OCI-LY3 (cell line): ENCODE measurements at regions not wholly inside any gene's neighbourhood (a gene's known extent, or its start where the extent isn't known, plus 50 kb on each side); places are given as distances from the start of the nearest gene placed in this dataset.

Experiments used
- H2AFZ ChIP-seq: fragments of 200-600, 300-600 bp; shearing (Covaris generic); 2 replicates; pipeline ENCODE4 v1.6.0; 2014; ENCODE audit warnings: antibody characterized with exemption, low read depth, low read length
- H3K27ac ChIP-seq: fragments of 200-600, 300-600 bp; sonication (generic); 2 replicates; pipeline ENCODE4 v1.5.1; 2014; ENCODE audit warnings: mild to moderate bottlenecking, low read length, moderate library complexity, mixed read lengths
- H3K27me3 ChIP-seq: fragments of 200-600, 300-600 bp; sonication (generic); 2 replicates; pipeline ENCODE4 v1.6.1; 2014; ENCODE audit warnings: low read depth, low read length, mixed read lengths
- H3K36me3 ChIP-seq: fragments of 200-600, 300-600 bp; sonication (generic); replicated peaks from 2 replicates; pipeline ENCODE3; 2014; ENCODE audit warnings: low read depth, low read length, mixed read lengths
- H3K4me1 ChIP-seq: fragments of 300-600, 200-600 bp; sonication (generic); 2 replicates; pipeline ENCODE4 v1.6.1; 2014; ENCODE audit warnings: low read length, mixed read lengths
- H3K4me2 ChIP-seq: fragments of 200-600, 300-600 bp; sonication (generic); 2 replicates; pipeline ENCODE4 v1.6.1; 2014; ENCODE audit warnings: low read length, mixed read lengths
- H3K4me3 ChIP-seq: fragments of 300-600, 200-600 bp; sonication (generic); 2 replicates; pipeline ENCODE4 v1.5.1; 2014; ENCODE audit warnings: antibody characterized with exemption, mild to moderate bottlenecking, low read length, moderate library complexity
- H3K79me2 ChIP-seq: fragments of 300-600, 200-600 bp; shearing (Covaris generic); 2 replicates; pipeline ENCODE4 v1.6.1; 2014; ENCODE audit warnings: mild to moderate bottlenecking, low read length, mixed read lengths
- H3K9ac ChIP-seq: fragments of 300-600, 200-600 bp; shearing (Covaris generic); 2 replicates; pipeline ENCODE4 v1.6.0; 2014; ENCODE audit warnings: mild to moderate bottlenecking, low read length, moderate library complexity
- H3K9me3 ChIP-seq: fragments of 200-600, 300-600 bp; shearing (Covaris generic); 2 replicates; pipeline ENCODE4 v1.6.1; 2014; ENCODE audit warnings: low read length, mixed read lengths; ENCODE audit not compliant: insufficient read depth
- H4K20me1 ChIP-seq: fragments of 200-600, 300-600 bp; sonication (generic); 2 replicates; pipeline ENCODE4 v1.6.1; 2016; ENCODE audit warnings: low read length, mixed read lengths; ENCODE audit not compliant: insufficient read depth
- CTCF ChIP-seq: fragments of 200-600, 300-600 bp; sonication (generic); IDR thresholded peaks from 2 replicates; pipeline ENCODE4 v1.5.1; 2014; ENCODE audit warnings: antibody characterized with exemption, low read length, low read depth
- EZH2phosphoT487 ChIP-seq: fragments of 200-600 bp; shearing (Covaris generic); IDR thresholded peaks from 2 replicates; pipeline ENCODE4 v1.6.1; 2018; ENCODE audit warnings: antibody characterized with exemption, mixed run types, low read depth

- TF ChIP-seq EZH2phosphoT487, result no peak
- TF ChIP-seq CTCF, result no peak
- H3K4me2 ChIP-seq, result no peak overlapping the region
- H3K27me3 ChIP-seq, result no peaks in the 10 kb centered on the region
- H3K9ac ChIP-seq, result no peak overlapping the region
- H2AFZ ChIP-seq, result no peak overlapping the region
- H3K36me3 ChIP-seq, result no peaks in the 10 kb centered on the region
- H3K4me3 ChIP-seq, result no peak overlapping the region
- H3K4me1 ChIP-seq, result no peaks in the 10 kb centered on the region
- H3K27ac ChIP-seq, result no peak overlapping the region
- H3K79me2 ChIP-seq, result no peaks in the 10 kb centered on the region
- no peaks in the 10 kb centered on the region for H3K9me3 ChIP-seq
- H4K20me1 ChIP-seq, result no peaks in the 10 kb centered on the region
Observed at GRCh38 chr4:135353008-135353407, 1151.4 kb upstream of the PABPC4L start.

DNA sequence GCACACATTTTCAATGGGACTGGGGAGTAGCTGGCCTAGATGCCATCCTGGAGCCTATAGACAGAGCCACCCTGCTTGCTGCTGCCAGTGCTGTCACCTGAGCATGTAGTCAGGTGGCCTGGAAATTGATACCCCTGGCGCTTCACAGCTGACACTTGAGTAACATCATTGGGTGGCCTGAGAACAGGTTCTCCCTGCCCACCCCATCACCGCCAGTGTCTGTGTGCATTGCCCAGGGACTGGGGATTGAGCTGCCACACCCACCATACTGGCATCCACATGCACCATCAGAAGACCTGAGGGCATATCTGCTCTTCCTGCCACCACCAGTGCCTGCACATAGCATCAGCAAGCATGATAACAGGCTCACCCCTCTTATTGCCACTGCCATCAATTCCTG is 1142.9 kb upstream of the PABPC4L start:
- TF ChIP-seq EZH2phosphoT487 (no peak), CTCF (no peak)
- no peaks in the 10 kb centered on the region for H4K20me1 ChIP-seq
- H3K4me3 ChIP-seq, result no peak overlapping the region
- no peaks in the 10 kb centered on the region for H3K79me2 ChIP-seq
- H3K4me2 ChIP-seq, result no peak overlapping the region
- H3K27ac ChIP-seq, result no peak overlapping the region
- H3K27me3 ChIP-seq, result no peaks in the 10 kb centered on the region
- no peak overlapping the region for H2AFZ ChIP-seq
- H3K9me3 ChIP-seq, result no peaks in the 10 kb centered on the region
- no peaks in the 10 kb centered on the region for H3K4me1 ChIP-seq
- H3K9ac ChIP-seq, result no peak overlapping the region
- H3K36me3 ChIP-seq, result no peaks in the 10 kb centered on the region

DNA sequence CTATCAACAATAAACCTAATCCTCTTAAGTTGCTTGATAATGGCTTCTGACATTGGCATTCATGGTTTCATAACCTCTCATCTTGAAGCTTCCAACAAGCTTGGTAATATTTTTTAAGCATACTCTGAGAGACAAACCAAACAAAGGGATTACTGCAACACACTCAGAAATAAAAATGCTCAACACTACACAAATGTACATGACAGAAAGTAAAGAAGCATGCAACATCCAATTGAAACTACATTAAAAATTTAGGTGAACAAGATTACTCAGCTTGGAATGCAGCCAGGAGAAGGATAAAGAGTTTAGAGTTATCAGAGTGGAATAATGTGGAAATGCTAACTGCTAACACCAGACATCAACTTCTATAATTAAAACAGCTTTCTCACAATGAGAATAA is 1136.6 kb upstream of the PABPC4L start:
- Histone ChIP-seq H3K4me2 (no peak overlapping the region), H3K4me3 (no peak overlapping the region), H3K36me3 (no peaks in the 10 kb centered on the region), H2AFZ (no peak overlapping the region; the same call in 1 of the 2 replicates), H4K20me1 (no peaks in the 10 kb centered on the region), H3K79me2 (no peaks in the 10 kb centered on the region), H3K27ac (no peak overlapping the region), H3K27me3 (no peaks in the 10 kb centered on the region), H3K4me1 (no peaks in the 10 kb centered on the region), H3K9ac (no peak overlapping the region), H3K9me3 (no peaks in the 10 kb centered on the region)
- TF ChIP-seq EZH2phosphoT487 (no peak), CTCF (no peak)

- Histone ChIP-seq H3K36me3 (no peaks in the 10 kb centered on the region), H3K9me3 (no peaks in the 10 kb centered on the region), H4K20me1 (no peaks in the 10 kb centered on the region), H3K79me2 (no peaks in the 10 kb centered on the region), H3K27ac (no peak overlapping the region), H3K9ac (no peak overlapping the region), H3K4me2 (no peak overlapping the region), H2AFZ (no peak overlapping the region), H3K4me3 (no peak overlapping the region), H3K27me3 (no peaks in the 10 kb centered on the region), H3K4me1 (peaks cover 6% of the 10 kb centered on the region; the same call in 1 of the 2 replicates)
- no peak for TF ChIP-seq CTCF
Observed at GRCh38 chr4:135325264-135325663, 1123.7 kb upstream of the PABPC4L start.
